ENCODE measurements at regions not wholly inside any gene's neighbourhood (a gene's known extent, or its start where the extent isn't known, plus 50 kb on each side); places are given as distances from the start of the nearest gene placed in this dataset.

DNA sequence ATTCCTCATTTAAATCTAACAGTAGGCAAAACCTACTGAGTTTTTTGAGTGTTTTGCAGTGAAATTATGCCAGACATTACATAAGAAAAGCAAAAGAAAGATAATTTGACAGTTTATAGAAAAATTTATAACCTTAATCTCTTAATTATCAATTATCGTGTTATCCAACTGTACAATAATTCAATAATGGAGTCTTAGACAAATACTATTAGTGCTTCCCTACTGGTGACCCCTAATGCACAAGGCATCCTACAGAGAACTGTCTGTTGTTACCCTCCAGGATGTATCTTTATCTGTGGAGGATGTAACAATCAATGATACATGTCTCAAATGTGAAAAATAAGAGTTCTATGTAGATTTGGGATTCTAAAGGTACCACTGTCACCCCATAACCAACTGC is 1687.6 kb downstream of the GRIK2 start:
- H3K4me3 ChIP-seq (ENCODE audit: insufficient read depth, low read depth, low read length), result no peak overlapping the region
- H3K9me3 ChIP-seq (ENCODE audit: control insufficient read depth, low read length), result no peaks in the 10 kb centered on the region
- H3K27ac ChIP-seq (ENCODE audit: insufficient read depth, low read depth, low read length, poor library complexity, severe bottlenecking), result no peak overlapping the region
- 100% methylated on average over 1 of the region's 1 CpG; no CpG with 5 or more reads in 1 of the 2 experiments for WGBS, 2 experiments
- no peaks in the 10 kb centered on the region for H3K4me1 ChIP-seq (ENCODE audit: control insufficient read depth, insufficient read depth, low read length)
- H3K36me3 ChIP-seq (ENCODE audit: control insufficient read depth, insufficient read depth, low read length), result no peaks in the 10 kb centered on the region
- H3K27me3 ChIP-seq (ENCODE audit: control insufficient read depth, insufficient read depth, low read length, poor library complexity, severe bottlenecking), result no peaks in the 10 kb centered on the region

DNA sequence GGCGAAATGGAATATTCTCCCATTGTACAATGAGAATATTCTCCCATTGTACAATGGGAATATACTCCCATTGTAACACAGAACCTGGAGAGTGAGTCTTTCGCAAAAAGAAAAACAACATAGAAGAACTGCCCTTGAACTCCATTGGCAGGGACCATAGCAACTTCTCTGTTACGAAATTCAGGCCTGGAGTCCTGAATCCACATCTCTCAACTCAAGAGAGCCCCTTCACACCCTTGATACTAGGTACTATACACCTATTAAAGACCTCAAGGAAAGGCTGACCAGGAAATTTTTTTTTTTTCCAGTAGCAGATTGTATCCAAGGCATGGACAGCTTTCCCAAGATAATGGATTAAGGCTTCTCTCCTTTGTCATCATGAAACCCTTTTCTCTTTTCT is 1687.0 kb downstream of the GRIK2 start:
- Histone ChIP-seq H3K4me1 (ENCODE audit: control insufficient read depth, insufficient read depth, low read length) (no peaks in the 10 kb centered on the region), H3K27me3 (ENCODE audit: control insufficient read depth, insufficient read depth, low read length, poor library complexity, severe bottlenecking) (no peaks in the 10 kb centered on the region), H3K27ac (ENCODE audit: insufficient read depth, low read depth, low read length, poor library complexity, severe bottlenecking) (no peak overlapping the region), H3K4me3 (ENCODE audit: insufficient read depth, low read depth, low read length) (no peak overlapping the region), H3K36me3 (ENCODE audit: control insufficient read depth, insufficient read depth, low read length) (no peaks in the 10 kb centered on the region), H3K9me3 (ENCODE audit: control insufficient read depth, low read length) (no peaks in the 10 kb centered on the region)
- 92 to 96% methylated on average over 3 of the region's 3 CpGs for WGBS, 2 experiments

DNA sequence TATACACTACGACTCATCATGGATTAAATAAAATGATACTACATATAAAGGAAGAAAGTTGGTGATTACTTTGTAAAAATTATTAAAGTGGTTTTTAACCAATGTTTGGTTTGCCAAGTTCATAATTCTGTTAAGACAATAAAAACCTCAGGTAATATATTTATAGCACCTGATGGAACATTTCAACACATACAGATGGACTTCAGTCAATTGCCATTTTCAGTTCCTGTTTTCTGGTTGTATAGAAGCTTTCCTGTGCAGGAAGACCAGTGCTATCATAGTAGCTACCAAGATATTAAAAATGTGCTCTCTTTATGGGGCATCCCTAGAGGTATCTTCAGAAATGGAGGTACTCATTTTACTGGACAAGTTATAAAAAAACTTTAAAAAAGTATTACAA is 1686.4 kb downstream of the GRIK2 start:
- no CpG with 5 or more reads among the region's 1 CpG for WGBS, 2 experiments
- no peaks in the 10 kb centered on the region for H3K9me3 ChIP-seq (ENCODE audit: control insufficient read depth, low read length)
- H3K27me3 ChIP-seq (ENCODE audit: control insufficient read depth, insufficient read depth, low read length, poor library complexity, severe bottlenecking), result no peaks in the 10 kb centered on the region
- H3K36me3 ChIP-seq (ENCODE audit: control insufficient read depth, insufficient read depth, low read length), result no peaks in the 10 kb centered on the region
- no peaks in the 10 kb centered on the region for H3K4me1 ChIP-seq (ENCODE audit: control insufficient read depth, insufficient read depth, low read length)
- H3K4me3 ChIP-seq (ENCODE audit: insufficient read depth, low read depth, low read length), result no peak overlapping the region
- no peak overlapping the region for H3K27ac ChIP-seq (ENCODE audit: insufficient read depth, low read depth, low read length, poor library complexity, severe bottlenecking)

DNA sequence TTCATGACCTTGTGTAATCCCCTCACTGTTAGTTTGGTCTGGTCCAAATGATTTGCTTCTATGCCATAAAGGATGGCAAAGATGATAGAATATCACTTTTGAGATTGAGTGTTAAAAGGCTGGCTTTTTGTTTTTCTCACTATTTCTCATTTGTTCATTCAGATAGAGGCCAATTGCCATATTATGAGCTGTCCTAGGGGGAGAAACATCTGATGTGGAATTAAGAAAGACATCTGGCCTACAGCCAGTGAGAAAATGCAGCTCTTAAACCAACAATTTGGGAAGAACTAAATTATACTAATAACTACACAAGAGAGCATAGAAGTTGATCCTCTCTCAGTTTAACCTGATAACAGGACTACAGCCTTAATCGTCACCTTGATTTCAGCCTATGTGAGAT is 1668.6 kb downstream of the GRIK2 start:
- Histone ChIP-seq H3K9me3 (ENCODE audit: control insufficient read depth, low read length) (no peaks in the 10 kb centered on the region), H3K27me3 (ENCODE audit: control insufficient read depth, insufficient read depth, low read length, poor library complexity, severe bottlenecking) (no peaks in the 10 kb centered on the region), H3K4me1 (ENCODE audit: control insufficient read depth, insufficient read depth, low read length) (no peaks in the 10 kb centered on the region), H3K36me3 (ENCODE audit: control insufficient read depth, insufficient read depth, low read length) (no peaks in the 10 kb centered on the region), H3K4me3 (ENCODE audit: insufficient read depth, low read depth, low read length) (no peak overlapping the region), H3K27ac (ENCODE audit: insufficient read depth, low read depth, low read length, poor library complexity, severe bottlenecking) (no peak overlapping the region)
- 78 to 81% methylated on average over 1 of the region's 1 CpG for WGBS, 2 experiments

DNA sequence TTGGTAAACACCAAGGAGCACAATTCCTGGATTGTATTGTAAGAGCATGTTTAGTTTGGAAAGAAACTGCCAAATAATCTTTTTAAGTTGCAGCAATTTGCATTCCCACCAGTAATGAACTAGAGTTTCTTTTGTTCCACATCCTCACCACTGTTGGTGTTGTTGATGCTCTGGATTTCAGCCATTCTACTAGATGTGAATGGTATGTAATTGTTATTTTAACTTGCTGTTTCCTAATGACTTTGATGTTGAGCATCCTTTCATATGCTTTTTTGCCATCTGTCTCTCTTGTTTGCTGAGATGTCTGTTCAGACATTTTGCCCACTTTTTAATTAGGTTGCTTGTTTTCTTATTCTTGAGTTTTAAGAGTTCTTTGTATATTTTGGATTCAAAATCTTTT is 1654.1 kb downstream of the GRIK2 start:
- Histone ChIP-seq H3K36me3 (ENCODE audit: control insufficient read depth, insufficient read depth, low read length) (no peaks in the 10 kb centered on the region), H3K9me3 (ENCODE audit: control insufficient read depth, low read length) (no peaks in the 10 kb centered on the region), H3K4me1 (ENCODE audit: control insufficient read depth, insufficient read depth, low read length) (no peaks in the 10 kb centered on the region), H3K27me3 (ENCODE audit: control insufficient read depth, insufficient read depth, low read length, poor library complexity, severe bottlenecking) (no peaks in the 10 kb centered on the region), H3K27ac (ENCODE audit: insufficient read depth, low read depth, low read length, poor library complexity, severe bottlenecking) (no peak overlapping the region), H3K4me3 (ENCODE audit: insufficient read depth, low read depth, low read length) (no peak overlapping the region)

DNA sequence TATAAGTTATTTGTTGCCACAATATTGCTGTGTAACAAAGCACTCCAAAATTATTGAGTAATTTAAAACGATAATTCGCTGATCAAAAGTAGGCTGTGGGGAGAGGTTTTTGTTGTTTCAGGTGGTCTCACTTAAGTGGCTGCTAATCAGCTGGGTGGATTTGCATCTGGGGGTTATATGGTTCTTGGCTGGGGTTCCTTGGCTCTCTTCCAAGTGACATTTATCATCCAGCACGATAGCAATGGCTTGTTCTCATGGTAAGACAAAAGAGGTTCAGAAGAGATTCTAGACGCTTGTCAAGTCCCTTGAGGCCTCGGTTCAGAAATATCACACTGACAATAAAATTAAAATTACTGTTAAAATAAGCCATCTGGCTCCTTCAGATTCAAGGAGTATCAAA is 1648.8 kb downstream of the GRIK2 start:
- H3K27ac ChIP-seq (ENCODE audit: insufficient read depth, low read depth, low read length, poor library complexity, severe bottlenecking), result no peak overlapping the region
- no peaks in the 10 kb centered on the region for H3K4me1 ChIP-seq (ENCODE audit: control insufficient read depth, insufficient read depth, low read length)
- H3K27me3 ChIP-seq (ENCODE audit: control insufficient read depth, insufficient read depth, low read length, poor library complexity, severe bottlenecking), result no peaks in the 10 kb centered on the region
- H3K4me3 ChIP-seq (ENCODE audit: insufficient read depth, low read depth, low read length), result no peak overlapping the region
- WGBS, 2 experiments, result 91 to 98% methylated on average over 5 of the region's 5 CpGs
- H3K9me3 ChIP-seq (ENCODE audit: control insufficient read depth, low read length), result no peaks in the 10 kb centered on the region
- H3K36me3 ChIP-seq (ENCODE audit: control insufficient read depth, insufficient read depth, low read length), result no peaks in the 10 kb centered on the region

DNA sequence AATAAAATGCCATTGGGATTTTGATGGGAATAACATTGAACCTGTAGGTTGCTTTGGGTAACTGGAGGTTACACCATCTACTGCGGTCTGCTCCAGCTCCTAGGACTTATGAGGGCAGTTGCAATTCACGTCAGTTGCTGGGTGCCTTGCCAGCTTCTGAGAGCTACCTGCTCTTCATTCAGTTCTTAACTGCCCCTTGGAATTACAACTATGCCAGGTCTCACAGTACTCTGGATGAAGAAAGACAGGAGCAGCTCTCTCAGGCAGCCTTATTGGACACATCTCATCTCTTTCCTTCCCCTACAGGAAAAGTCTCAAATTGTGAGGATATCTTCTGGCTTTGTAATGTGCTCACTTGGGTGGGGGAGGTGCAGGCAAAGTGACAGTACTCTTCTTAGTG is 1643.3 kb downstream of the GRIK2 start:
- H3K4me3 ChIP-seq (ENCODE audit: insufficient read depth, low read depth, low read length), result no peak overlapping the region
- H3K36me3 ChIP-seq (ENCODE audit: control insufficient read depth, insufficient read depth, low read length), result no peaks in the 10 kb centered on the region
- no peak overlapping the region for H3K27ac ChIP-seq (ENCODE audit: insufficient read depth, low read depth, low read length, poor library complexity, severe bottlenecking)
- 89 to 91% methylated on average over 2 of the region's 2 CpGs for WGBS, 2 experiments
- H3K9me3 ChIP-seq (ENCODE audit: control insufficient read depth, low read length), result no peaks in the 10 kb centered on the region
- peaks cover 7% of the 10 kb centered on the region for H3K4me1 ChIP-seq (ENCODE audit: control insufficient read depth, insufficient read depth, low read length)
- H3K27me3 ChIP-seq (ENCODE audit: control insufficient read depth, insufficient read depth, low read length, poor library complexity, severe bottlenecking), result no peaks in the 10 kb centered on the region

DNA sequence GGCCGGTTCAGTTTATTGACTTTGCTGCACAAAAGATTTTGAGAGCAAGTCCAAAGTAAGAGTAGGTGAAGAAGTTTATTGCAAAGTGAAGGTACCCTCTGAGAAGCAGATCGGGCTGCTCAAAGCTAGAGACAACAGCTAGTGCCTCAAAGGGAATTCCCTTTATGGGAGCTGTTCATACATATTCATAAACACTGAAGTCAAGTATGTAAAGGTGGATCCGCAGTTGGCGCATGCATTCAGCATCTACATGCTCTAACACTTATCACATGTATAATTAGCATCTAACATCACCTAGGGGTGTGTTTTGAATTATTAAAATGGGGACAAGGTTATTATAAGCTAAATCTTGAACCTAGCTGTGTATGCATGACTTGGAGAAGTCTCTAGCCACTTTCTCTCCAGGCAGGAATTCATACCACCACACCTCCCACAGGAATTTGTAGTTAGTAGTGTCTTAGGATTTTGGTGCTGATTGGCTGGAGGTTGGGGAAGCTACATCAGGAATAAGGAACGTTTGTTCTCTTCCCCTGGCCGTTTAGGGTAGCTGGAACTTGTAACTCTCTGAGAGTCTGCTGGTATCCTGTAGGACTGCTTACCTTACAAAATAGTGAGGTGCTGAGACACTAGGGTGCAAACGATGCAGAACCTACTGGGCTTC is 1633.9 kb downstream of the GRIK2 start:
- WGBS, 2 experiments, result 82 to 86% methylated on average over 5 of the region's 7 CpGs

DNA sequence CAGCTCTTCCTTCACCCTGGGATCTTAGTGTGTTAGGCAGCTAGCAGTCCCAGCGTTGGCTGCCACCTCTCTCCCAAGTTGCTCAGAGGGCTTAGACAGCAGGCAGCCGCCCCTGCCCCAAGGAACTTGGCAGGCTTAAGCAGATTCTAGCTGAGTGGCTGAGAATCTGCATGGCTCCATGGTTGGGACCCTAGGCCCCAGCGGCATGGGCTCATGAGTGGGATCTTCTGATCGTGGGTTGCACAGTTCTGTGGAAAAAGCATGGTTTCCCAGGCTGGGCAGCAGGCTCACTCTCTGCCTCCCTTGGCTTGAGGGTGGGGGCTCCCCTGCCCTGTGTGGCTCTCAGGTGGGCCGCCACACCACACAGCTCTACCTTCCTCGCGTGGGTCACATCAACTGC is 1624.9 kb downstream of the GRIK2 start:
- Histone ChIP-seq H3K4me3 (ENCODE audit: insufficient read depth, low read depth, low read length) (no peak overlapping the region), H3K4me1 (ENCODE audit: control insufficient read depth, insufficient read depth, low read length) (no peaks in the 10 kb centered on the region), H3K9me3 (ENCODE audit: control insufficient read depth, low read length) (no peaks in the 10 kb centered on the region), H3K27ac (ENCODE audit: insufficient read depth, low read depth, low read length, poor library complexity, severe bottlenecking) (no peak overlapping the region), H3K36me3 (ENCODE audit: control insufficient read depth, insufficient read depth, low read length) (no peaks in the 10 kb centered on the region), H3K27me3 (ENCODE audit: control insufficient read depth, insufficient read depth, low read length, poor library complexity, severe bottlenecking) (no peaks in the 10 kb centered on the region)
- 95 to 98% methylated on average over 7 of the region's 7 CpGs for WGBS, 2 experiments

More for the DNA sequence above, 1633.9 kb downstream of the GRIK2 start:
- no peak overlapping the region for H3K27ac ChIP-seq (ENCODE audit: insufficient read depth, low read depth, low read length, poor library complexity, severe bottlenecking)
- no peaks in the 10 kb centered on the region for H3K36me3 ChIP-seq (ENCODE audit: control insufficient read depth, insufficient read depth, low read length)
- H3K4me1 ChIP-seq (ENCODE audit: control insufficient read depth, insufficient read depth, low read length), result no peaks in the 10 kb centered on the region
- no peaks in the 10 kb centered on the region for H3K9me3 ChIP-seq (ENCODE audit: control insufficient read depth, low read length)
- no peak overlapping the region for H3K4me3 ChIP-seq (ENCODE audit: insufficient read depth, low read depth, low read length)
- H3K27me3 ChIP-seq (ENCODE audit: control insufficient read depth, insufficient read depth, low read length, poor library complexity, severe bottlenecking), result no peaks in the 10 kb centered on the region

DNA sequence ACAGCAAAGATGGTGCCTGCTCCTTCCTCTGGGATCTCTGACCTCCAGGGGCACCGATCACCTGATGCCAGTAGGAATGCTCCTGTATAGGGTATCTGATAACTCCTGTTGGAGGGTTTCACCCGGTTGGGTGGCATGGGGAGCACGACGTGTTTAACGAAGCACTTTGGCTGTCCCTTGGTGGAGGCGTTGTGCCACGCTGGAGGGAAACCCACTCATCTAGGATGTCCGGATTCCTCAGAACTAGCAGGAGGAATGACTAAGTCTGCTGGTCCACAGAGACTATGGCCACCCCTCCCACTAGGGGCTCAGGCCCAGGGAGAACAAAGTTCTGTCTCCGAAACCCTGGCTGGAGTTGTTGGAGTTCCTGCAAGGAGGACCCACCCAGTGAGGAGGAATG is 1624.4 kb downstream of the GRIK2 start:
- Histone ChIP-seq H3K36me3 (ENCODE audit: control insufficient read depth, insufficient read depth, low read length) (no peaks in the 10 kb centered on the region), H3K4me1 (ENCODE audit: control insufficient read depth, insufficient read depth, low read length) (no peaks in the 10 kb centered on the region), H3K9me3 (ENCODE audit: control insufficient read depth, low read length) (no peaks in the 10 kb centered on the region), H3K27me3 (ENCODE audit: control insufficient read depth, insufficient read depth, low read length, poor library complexity, severe bottlenecking) (no peaks in the 10 kb centered on the region), H3K27ac (ENCODE audit: insufficient read depth, low read depth, low read length, poor library complexity, severe bottlenecking) (no peak overlapping the region), H3K4me3 (ENCODE audit: insufficient read depth, low read depth, low read length) (no peak overlapping the region)
- WGBS, 2 experiments, result 94 to 97% methylated on average over 9 of the region's 9 CpGs

DNA sequence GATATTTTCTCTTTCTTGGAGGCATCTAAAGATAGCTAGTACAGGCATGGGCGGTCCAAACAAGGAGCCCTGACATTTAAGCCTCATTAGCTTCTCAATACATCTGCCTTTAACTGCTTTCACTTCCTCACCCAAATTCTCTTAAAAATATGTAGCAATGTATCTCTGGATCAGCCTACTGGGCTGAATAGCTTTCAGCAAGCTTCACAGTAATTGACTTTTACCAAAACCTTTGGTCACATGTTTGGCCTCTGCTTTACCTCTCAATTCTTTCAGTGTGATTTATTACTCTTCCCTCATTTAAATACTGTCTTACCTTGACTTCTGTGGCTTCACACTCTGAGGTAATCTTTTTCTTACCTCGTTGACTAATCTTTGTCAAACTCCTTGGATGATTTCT is 1618.1 kb downstream of the GRIK2 start:
- 80 to 88% methylated on average over 2 of the region's 2 CpGs for WGBS, 2 experiments

More for the DNA sequence above, 1618.1 kb downstream of the GRIK2 start:
- Histone ChIP-seq H3K27ac (ENCODE audit: insufficient read depth, low read depth, low read length, poor library complexity, severe bottlenecking) (no peak overlapping the region), H3K4me1 (ENCODE audit: control insufficient read depth, insufficient read depth, low read length) (no peaks in the 10 kb centered on the region), H3K9me3 (ENCODE audit: control insufficient read depth, low read length) (no peaks in the 10 kb centered on the region), H3K4me3 (ENCODE audit: insufficient read depth, low read depth, low read length) (no peak overlapping the region), H3K27me3 (ENCODE audit: control insufficient read depth, insufficient read depth, low read length, poor library complexity, severe bottlenecking) (no peaks in the 10 kb centered on the region), H3K36me3 (ENCODE audit: control insufficient read depth, insufficient read depth, low read length) (no peaks in the 10 kb centered on the region)
